GM12873 (cell line): ENCODE measurements at regions not wholly inside any gene's neighbourhood (a gene's known extent, or its start where the extent isn't known, plus 50 kb on each side); places are given as distances from the start of the nearest gene placed in this dataset.

Experiments
- TF ChIP-seq, protein P1 (sequence below): IDR thresholded peaks from 2 replicates; pipeline ENCODE4 v1.5.1; 2012; ENCODE audit warnings: low read depth, mild to moderate bottlenecking, moderate library complexity, low read length, control low read depth; ENCODE audit not compliant: insufficient read depth; ENCODE audit errors: missing control alignments

GRCh38 chr15:29539736-29540135 lies 270.1 kb upstream of the NSMCE3 start:
- TF ChIP-seq, protein P1, sequence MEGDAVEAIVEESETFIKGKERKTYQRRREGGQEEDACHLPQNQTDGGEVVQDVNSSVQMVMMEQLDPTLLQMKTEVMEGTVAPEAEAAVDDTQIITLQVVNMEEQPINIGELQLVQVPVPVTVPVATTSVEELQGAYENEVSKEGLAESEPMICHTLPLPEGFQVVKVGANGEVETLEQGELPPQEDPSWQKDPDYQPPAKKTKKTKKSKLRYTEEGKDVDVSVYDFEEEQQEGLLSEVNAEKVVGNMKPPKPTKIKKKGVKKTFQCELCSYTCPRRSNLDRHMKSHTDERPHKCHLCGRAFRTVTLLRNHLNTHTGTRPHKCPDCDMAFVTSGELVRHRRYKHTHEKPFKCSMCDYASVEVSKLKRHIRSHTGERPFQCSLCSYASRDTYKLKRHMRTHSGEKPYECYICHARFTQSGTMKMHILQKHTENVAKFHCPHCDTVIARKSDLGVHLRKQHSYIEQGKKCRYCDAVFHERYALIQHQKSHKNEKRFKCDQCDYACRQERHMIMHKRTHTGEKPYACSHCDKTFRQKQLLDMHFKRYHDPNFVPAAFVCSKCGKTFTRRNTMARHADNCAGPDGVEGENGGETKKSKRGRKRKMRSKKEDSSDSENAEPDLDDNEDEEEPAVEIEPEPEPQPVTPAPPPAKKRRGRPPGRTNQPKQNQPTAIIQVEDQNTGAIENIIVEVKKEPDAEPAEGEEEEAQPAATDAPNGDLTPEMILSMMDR: no peak

- TF ChIP-seq, protein P1: no peak
Measured at GRCh38 chr15:29538044-29538443, 268.4 kb upstream of the NSMCE3 start.

GRCh38 chr15:29535952-29536351 lies 266.3 kb upstream of the NSMCE3 start:
- TF ChIP-seq, protein P1: no peak

DNA sequence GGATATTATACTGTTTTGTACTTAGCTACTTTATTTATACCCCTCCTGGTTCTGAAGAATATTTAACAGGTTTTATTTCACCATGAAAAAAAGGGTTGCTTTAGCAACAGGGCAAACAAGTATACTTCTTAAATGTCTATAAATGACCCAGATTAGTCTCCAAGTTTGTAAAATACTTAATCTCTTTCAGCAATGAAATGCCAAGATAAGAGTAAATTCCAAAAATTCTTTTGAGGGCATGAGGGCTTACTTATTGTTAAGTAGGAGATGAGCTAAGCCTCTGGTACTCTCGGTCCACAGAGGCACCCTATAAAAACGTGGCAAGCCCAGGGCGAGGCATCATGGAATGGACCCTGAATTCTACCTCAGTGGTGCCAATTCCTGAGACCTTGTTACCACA lies 264.8 kb upstream of the NSMCE3 start:
- TF ChIP-seq, protein P1: no peak

- TF ChIP-seq, protein P1: no peak
Measured at GRCh38 chr15:29533647-29534046, 264.0 kb upstream of the NSMCE3 start.

DNA sequence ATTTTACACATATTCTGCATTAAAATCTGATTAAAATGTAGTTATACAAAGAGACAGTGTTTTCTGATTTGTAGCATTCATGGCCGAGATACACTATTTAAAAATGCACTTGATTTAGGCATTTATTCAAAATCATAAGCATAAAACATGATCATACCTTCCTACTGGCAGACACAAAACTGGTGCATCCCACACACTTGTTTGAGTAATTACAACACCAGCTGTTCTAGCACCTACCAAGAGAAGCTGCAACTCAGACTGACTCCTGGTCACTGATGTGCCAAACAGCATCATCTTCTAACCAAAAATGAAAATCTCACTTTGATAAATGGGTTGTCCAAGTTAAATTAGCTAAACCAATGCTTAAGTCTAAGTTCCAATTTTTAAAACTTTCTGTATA lies 262.7 kb upstream of the NSMCE3 start:
- TF ChIP-seq, protein P1: no peak

- TF ChIP-seq, protein P1: no peak
Measured at GRCh38 chr15:29530966-29531365, 261.3 kb upstream of the NSMCE3 start.
